ENCODE measurements at regions not wholly inside any gene's neighbourhood (a gene's known extent, or its start where the extent isn't known, plus 50 kb on each side); places are given as distances from the start of the nearest gene placed in this dataset.
A peak's percentile ranks its signal among the peaks of the same experiment; 100 is the strongest.

DNA sequence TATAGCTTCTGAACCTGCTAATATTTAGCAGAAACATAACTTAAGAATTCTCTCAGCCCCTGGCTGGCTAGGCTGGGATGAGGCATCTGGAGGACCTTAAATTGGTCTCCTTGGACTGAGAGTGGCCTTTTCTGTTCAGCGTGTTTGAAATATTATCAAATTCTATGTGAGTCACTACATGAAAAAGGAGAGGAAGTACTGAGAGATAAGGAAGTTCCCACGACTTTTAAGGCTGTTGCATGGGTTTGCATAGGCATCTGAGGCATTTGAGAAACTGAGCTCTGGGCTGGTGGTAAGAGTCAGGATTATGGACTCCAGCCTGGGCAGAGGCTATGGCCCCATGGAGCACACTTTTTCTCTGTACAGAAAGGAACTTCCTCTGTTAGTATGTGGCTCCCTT lies 816.2 kb upstream of the GRAMD2B start:
- peaks cover 3% of the 10 kb centered on the region for H3K36me3 Mint-ChIP-seq (ENCODE audit: low read depth)
- peaks cover 5% of the 10 kb centered on the region for H3K9me3 Mint-ChIP-seq
- no peak for DNase-seq (ENCODE audit: low read depth, low spot score)
- peaks cover 5% of the 10 kb centered on the region for H3K4me1 Mint-ChIP-seq
- no peak overlapping the region for H3K4me3 Mint-ChIP-seq
- no peak overlapping the region for H3K27ac Mint-ChIP-seq (ENCODE audit: unreplicated experiment)
- TF ChIP-seq, protein P1, sequence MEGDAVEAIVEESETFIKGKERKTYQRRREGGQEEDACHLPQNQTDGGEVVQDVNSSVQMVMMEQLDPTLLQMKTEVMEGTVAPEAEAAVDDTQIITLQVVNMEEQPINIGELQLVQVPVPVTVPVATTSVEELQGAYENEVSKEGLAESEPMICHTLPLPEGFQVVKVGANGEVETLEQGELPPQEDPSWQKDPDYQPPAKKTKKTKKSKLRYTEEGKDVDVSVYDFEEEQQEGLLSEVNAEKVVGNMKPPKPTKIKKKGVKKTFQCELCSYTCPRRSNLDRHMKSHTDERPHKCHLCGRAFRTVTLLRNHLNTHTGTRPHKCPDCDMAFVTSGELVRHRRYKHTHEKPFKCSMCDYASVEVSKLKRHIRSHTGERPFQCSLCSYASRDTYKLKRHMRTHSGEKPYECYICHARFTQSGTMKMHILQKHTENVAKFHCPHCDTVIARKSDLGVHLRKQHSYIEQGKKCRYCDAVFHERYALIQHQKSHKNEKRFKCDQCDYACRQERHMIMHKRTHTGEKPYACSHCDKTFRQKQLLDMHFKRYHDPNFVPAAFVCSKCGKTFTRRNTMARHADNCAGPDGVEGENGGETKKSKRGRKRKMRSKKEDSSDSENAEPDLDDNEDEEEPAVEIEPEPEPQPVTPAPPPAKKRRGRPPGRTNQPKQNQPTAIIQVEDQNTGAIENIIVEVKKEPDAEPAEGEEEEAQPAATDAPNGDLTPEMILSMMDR (conservative IDR thresholded peaks at IDR 0.05): no peak
- no peaks in the 10 kb centered on the region for H3K27me3 Mint-ChIP-seq (ENCODE audit: low read depth)

DNA sequence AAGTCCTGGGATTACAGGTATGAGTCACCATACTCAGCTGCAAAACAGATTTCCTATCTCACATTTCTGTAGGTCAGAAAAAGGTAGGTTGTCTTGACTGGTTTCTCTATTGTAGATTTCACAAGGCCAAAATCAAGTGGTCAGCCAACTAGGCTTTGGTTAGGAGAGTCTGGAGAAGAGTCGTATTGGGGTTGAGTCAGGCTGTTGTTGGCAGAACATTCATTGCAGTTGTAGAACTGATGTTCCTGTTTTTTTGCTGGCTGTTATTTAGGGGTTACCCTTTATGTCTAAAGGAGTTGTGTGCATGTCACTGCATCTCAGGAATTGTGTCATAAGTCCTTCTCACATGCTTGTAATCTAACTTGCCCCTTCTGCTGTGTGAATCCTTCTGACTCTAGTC lies 814.2 kb upstream of the GRAMD2B start:
- peaks cover 3% of the 10 kb centered on the region for H3K36me3 Mint-ChIP-seq (ENCODE audit: low read depth)
- H3K27ac Mint-ChIP-seq (ENCODE audit: unreplicated experiment): no peak overlapping the region
- H3K9me3 Mint-ChIP-seq: peaks cover 5% of the 10 kb centered on the region
- no peaks in the 10 kb centered on the region for H3K27me3 Mint-ChIP-seq (ENCODE audit: low read depth)
- H3K4me3 Mint-ChIP-seq: no peak overlapping the region
- TF ChIP-seq, protein P1 (conservative IDR thresholded peaks at IDR 0.05): no peak
- DNase-seq (ENCODE audit: low read depth, low spot score): no peak
- H3K4me1 Mint-ChIP-seq: peaks cover 13% of the 10 kb centered on the region

DNA sequence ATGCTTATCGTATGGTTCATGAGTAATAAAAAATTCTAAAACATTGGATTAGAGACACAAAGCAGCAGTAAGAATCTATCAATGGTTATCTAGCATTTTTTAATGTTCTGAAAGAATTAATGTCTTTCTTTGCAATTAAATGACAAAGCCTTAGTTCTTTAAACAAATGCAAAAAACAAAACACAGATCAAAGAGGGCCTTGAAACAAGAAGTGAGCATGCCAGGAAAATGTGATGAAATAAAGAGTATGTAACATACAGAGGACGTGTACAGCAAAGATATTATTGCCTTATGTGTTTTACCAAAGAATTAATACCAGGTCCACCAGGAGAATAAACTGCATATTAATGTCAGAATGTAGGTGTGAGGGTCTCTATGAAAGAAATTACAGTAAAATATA lies 812.3 kb upstream of the GRAMD2B start:
- Mint-ChIP-seq H3K36me3 (ENCODE audit: low read depth) (peaks cover 3% of the 10 kb centered on the region), H3K27me3 (ENCODE audit: low read depth) (no peaks in the 10 kb centered on the region), H3K9me3 (peaks cover 5% of the 10 kb centered on the region), H3K4me3 (no peak overlapping the region), H3K27ac (ENCODE audit: unreplicated experiment) (no peak overlapping the region), H3K4me1 (peaks cover 13% of the 10 kb centered on the region)
- TF ChIP-seq, protein P1 (conservative IDR thresholded peaks at IDR 0.05): no peak
- DNase-seq (ENCODE audit: low read depth, low spot score): no peak

DNA sequence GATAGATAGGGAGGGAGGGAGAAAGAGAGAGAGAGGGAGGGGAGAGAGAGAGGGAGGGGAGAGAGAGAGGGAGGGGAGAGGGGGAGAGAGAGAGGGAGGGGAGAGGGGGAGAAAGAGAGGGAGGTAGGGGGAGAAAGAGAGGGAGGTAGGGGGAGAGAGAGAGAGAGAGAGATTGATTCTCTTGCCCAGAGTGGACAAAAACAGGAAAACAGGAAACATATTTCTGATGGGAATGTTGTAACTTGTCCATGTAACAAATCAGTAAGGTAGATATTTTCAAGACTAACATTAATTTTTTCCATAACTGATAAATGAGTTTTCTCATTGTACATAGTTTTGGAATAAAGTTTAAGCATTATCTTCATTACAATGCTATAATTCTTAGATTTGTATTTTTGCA lies 811.7 kb upstream of the GRAMD2B start:
- no peaks in the 10 kb centered on the region for H3K27me3 Mint-ChIP-seq (ENCODE audit: low read depth)
- no peaks in the 10 kb centered on the region for H3K36me3 Mint-ChIP-seq (ENCODE audit: low read depth)
- no peak overlapping the region for H3K27ac Mint-ChIP-seq (ENCODE audit: unreplicated experiment)

DNA sequence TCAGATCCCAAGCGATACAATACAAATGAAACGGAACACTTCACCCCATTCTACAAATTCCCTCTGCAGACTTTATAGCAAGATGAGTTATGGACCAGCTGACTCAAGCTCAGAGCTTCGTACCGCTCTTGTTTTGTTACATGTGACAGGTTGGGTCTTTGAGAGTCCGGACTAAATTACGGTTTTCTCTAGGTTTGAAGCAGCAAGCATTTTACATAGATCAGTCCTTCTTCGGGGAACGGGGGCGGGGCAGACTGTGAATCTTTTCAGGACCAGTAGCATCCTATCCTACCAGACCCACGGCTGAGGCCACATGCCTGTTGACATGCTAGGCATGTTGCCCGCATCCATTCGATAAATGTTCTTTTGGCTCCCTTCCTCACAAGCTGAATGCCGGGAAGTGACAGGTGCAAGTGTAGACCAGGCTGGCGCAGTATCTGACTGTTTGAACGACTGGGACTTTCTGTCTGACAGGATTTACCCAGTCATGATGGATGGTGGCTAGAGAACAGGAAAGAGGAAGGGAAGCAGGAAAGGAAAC lies 811.0 kb upstream of the GRAMD2B start:
- Mint-ChIP-seq H3K4me3 (no peak overlapping the region), H3K27me3 (ENCODE audit: low read depth) (no peaks in the 10 kb centered on the region), H3K4me1 (peaks cover 13% of the 10 kb centered on the region), H3K9me3 (no peaks in the 10 kb centered on the region), H3K27ac (ENCODE audit: unreplicated experiment) (peak overlapping the region; percentile 53), H3K36me3 (ENCODE audit: low read depth) (no peaks in the 10 kb centered on the region)
- no peak for DNase-seq (ENCODE audit: low read depth, low spot score)
- TF ChIP-seq, protein P1 (conservative IDR thresholded peaks at IDR 0.05): no peak

More for the DNA sequence above, 811.7 kb upstream of the GRAMD2B start:
- DNase-seq (ENCODE audit: low read depth, low spot score): no peak
- Mint-ChIP-seq H3K4me1 (peaks cover 13% of the 10 kb centered on the region), H3K4me3 (no peak overlapping the region), H3K9me3 (peaks cover 2% of the 10 kb centered on the region)
- TF ChIP-seq, protein P1 (conservative IDR thresholded peaks at IDR 0.05): no peak

Measured in neural crest cell (in vitro differentiated cells).